BE2C (cell line): ENCODE measurements at regions not wholly inside any gene's neighbourhood (a gene's known extent, or its start where the extent isn't known, plus 50 kb on each side); places are given as distances from the start of the nearest gene placed in this dataset.
"Not testable (repeated sequence)": the region's sequence is repeated elsewhere in the genome, so short reads cannot be mapped to it uniquely, and the experiment has no call there.

Source experiments
- DNase-seq: peaks from one replicate; pipeline ENCODE4 v3.0.0-alpha.2; 2020
- H3K27me3 ChIP-seq: fragments of 250-450 bp; sonication (Bioruptor Pico); 2 replicates; pipeline ENCODE4 v1.5.1; 2020; ENCODE audit warnings: mild to moderate bottlenecking
- H3K36me3 ChIP-seq: fragments of 250-450 bp; sonication (Bioruptor Pico); 2 replicates; pipeline ENCODE4 v1.5.1; 2020; ENCODE audit warnings: mild to moderate bottlenecking
- H3K4me1 ChIP-seq: fragments of 250-450 bp; sonication (Bioruptor Pico); 2 replicates; pipeline ENCODE4 v1.5.1; 2020
- H3K4me3 ChIP-seq: 2 replicates; pipeline ENCODE4 v1.5.1; 2011; ENCODE audit warnings: low read depth, low read length
- H3K9me3 ChIP-seq: fragments of 250-450 bp; sonication (Bioruptor Pico); 2 replicates; pipeline ENCODE4 v1.5.1; 2020
- CTCF ChIP-seq: IDR thresholded peaks from 2 replicates; pipeline ENCODE4 v1.5.1; 2012; ENCODE audit warnings: mild to moderate bottlenecking, low read depth, low read length

- H3K27me3 ChIP-seq = peaks cover 9% of the 10 kb centered on the region; the same call in 1 of the 2 replicates
- no peak for DNase-seq
- H3K4me1 ChIP-seq = no peaks in the 10 kb centered on the region
- no peaks in the 10 kb centered on the region for H3K9me3 ChIP-seq
- no peak for TF ChIP-seq CTCF
- no peak overlapping the region for H3K4me3 ChIP-seq
- no peaks in the 10 kb centered on the region for H3K36me3 ChIP-seq
These were observed 75.0 kb upstream of the ALKAL2 start for GRCh38 chr2:362924-363323.

GRCh38 chr2:360124-360523 is 72.2 kb upstream of the ALKAL2 start:
- no peak overlapping the region for H3K4me3 ChIP-seq
- no peaks in the 10 kb centered on the region for H3K9me3 ChIP-seq
- H3K4me1 ChIP-seq = no peaks in the 10 kb centered on the region
- no peaks in the 10 kb centered on the region for H3K36me3 ChIP-seq
- H3K27me3 ChIP-seq = peaks cover 9% of the 10 kb centered on the region; the same call in 1 of the 2 replicates
- TF ChIP-seq CTCF = no peak
- DNase-seq = no peak

- Histone ChIP-seq H3K36me3 (no peaks in the 10 kb centered on the region), H3K4me1 (no peaks in the 10 kb centered on the region), H3K4me3 (no peak overlapping the region), H3K9me3 (no peaks in the 10 kb centered on the region), H3K27me3 (0 out of 2 replicates have a peak, but pooled peaks cover 3% of the 10 kb centered on the region)
- no peak for DNase-seq
- TF ChIP-seq CTCF = no peak
These were observed 71.2 kb upstream of the ALKAL2 start for GRCh38 chr2:359047-359446.

GRCh38 chr2:357811-358210 is 69.9 kb upstream of the ALKAL2 start:
- DNase-seq = no peak
- Histone ChIP-seq H3K27me3 (no peaks in the 10 kb centered on the region), H3K9me3 (no peaks in the 10 kb centered on the region), H3K4me3 (no peak overlapping the region), H3K4me1 (no peaks in the 10 kb centered on the region), H3K36me3 (no peaks in the 10 kb centered on the region)
- no peak for TF ChIP-seq CTCF

- DNase-seq, H3K4me1 ChIP-seq, H3K9me3 ChIP-seq, H3K27me3 ChIP-seq, H3K36me3 ChIP-seq, H3K4me3 ChIP-seq: not testable (repeated sequence)
These were observed 68.4 kb upstream of the ALKAL2 start for GRCh38 chr2:356304-356703.

- Histone ChIP-seq H3K4me3 (no peak overlapping the region), H3K4me1 (no peaks in the 10 kb centered on the region), H3K36me3 (no peaks in the 10 kb centered on the region), H3K9me3 (no peaks in the 10 kb centered on the region), H3K27me3 (no peaks in the 10 kb centered on the region)
- TF ChIP-seq CTCF = no peak
- DNase-seq = no peak
These were observed 67.9 kb upstream of the ALKAL2 start for GRCh38 chr2:355773-356172.

GRCh38 chr2:352696-353095 is 64.8 kb upstream of the ALKAL2 start:
- Histone ChIP-seq H3K9me3 (no peaks in the 10 kb centered on the region), H3K4me1 (no peaks in the 10 kb centered on the region), H3K4me3 (no peak overlapping the region), H3K36me3 (no peaks in the 10 kb centered on the region), H3K27me3 (no peaks in the 10 kb centered on the region)
- no peak for DNase-seq
- no peak for TF ChIP-seq CTCF
